ENCODE measurements at regions not wholly inside any gene's neighbourhood (a gene's known extent, or its start where the extent isn't known, plus 50 kb on each side); places are given as distances from the start of the nearest gene placed in this dataset.

DNA sequence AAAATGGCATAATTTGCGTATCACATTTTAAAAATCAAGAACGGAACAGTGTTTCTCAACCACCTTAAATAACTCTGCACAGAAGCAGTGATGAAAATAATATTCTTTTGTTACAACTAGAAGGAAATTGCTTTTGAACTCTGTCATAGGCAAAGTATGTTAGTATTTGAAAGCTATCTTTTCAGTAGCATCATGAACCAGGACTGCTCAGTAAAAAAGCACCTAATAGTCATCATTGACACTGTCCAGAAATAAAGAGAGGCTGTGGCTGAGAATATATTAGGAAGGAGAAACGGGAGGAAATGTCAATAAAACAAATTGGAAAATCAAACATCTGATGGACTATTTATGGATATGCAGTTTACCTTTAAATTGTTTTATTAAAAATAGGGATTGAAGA, 237.2 kb upstream of the AKR1E2 start:
- TF ChIP-seq, protein P1, sequence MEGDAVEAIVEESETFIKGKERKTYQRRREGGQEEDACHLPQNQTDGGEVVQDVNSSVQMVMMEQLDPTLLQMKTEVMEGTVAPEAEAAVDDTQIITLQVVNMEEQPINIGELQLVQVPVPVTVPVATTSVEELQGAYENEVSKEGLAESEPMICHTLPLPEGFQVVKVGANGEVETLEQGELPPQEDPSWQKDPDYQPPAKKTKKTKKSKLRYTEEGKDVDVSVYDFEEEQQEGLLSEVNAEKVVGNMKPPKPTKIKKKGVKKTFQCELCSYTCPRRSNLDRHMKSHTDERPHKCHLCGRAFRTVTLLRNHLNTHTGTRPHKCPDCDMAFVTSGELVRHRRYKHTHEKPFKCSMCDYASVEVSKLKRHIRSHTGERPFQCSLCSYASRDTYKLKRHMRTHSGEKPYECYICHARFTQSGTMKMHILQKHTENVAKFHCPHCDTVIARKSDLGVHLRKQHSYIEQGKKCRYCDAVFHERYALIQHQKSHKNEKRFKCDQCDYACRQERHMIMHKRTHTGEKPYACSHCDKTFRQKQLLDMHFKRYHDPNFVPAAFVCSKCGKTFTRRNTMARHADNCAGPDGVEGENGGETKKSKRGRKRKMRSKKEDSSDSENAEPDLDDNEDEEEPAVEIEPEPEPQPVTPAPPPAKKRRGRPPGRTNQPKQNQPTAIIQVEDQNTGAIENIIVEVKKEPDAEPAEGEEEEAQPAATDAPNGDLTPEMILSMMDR (conservative IDR thresholded peaks at IDR 0.05): no peak
- TF ChIP-seq EZH2 (IDR thresholded peaks at IDR 0.05; ENCODE audit: low read depth): no peak
